ENCODE measurements at regions not wholly inside any gene's neighbourhood (a gene's known extent, or its start where the extent isn't known, plus 50 kb on each side); places are given as distances from the start of the nearest gene placed in this dataset.

DNA sequence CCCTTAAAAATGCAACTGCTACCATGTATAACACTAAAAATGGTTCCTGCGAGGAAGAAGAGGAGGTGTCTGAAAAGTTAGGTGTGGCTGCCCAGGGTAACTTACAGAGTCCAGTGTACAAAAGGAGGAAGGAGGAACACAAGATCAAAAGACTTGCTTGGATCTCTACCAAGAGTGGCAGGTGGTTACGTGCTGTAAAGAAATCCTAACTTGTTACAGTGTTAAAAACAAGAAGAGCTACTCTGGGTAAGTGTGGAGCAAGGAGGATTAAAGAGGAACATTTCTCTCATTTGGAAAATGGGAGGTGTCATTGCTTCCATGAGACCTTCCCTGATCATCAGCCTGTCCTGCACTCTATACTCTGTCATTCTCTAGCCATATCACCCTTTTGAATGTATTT, 242.0 kb downstream of the PTTG2 start:
- DNase-seq (ENCODE audit: low read depth): no peak
- no peak overlapping the region for H3K4me3 ChIP-seq (ENCODE audit: low read length)
- TF ChIP-seq, protein P1, sequence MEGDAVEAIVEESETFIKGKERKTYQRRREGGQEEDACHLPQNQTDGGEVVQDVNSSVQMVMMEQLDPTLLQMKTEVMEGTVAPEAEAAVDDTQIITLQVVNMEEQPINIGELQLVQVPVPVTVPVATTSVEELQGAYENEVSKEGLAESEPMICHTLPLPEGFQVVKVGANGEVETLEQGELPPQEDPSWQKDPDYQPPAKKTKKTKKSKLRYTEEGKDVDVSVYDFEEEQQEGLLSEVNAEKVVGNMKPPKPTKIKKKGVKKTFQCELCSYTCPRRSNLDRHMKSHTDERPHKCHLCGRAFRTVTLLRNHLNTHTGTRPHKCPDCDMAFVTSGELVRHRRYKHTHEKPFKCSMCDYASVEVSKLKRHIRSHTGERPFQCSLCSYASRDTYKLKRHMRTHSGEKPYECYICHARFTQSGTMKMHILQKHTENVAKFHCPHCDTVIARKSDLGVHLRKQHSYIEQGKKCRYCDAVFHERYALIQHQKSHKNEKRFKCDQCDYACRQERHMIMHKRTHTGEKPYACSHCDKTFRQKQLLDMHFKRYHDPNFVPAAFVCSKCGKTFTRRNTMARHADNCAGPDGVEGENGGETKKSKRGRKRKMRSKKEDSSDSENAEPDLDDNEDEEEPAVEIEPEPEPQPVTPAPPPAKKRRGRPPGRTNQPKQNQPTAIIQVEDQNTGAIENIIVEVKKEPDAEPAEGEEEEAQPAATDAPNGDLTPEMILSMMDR (conservative IDR thresholded peaks at IDR 0.05; ENCODE audit: low read length): no peak

DNA sequence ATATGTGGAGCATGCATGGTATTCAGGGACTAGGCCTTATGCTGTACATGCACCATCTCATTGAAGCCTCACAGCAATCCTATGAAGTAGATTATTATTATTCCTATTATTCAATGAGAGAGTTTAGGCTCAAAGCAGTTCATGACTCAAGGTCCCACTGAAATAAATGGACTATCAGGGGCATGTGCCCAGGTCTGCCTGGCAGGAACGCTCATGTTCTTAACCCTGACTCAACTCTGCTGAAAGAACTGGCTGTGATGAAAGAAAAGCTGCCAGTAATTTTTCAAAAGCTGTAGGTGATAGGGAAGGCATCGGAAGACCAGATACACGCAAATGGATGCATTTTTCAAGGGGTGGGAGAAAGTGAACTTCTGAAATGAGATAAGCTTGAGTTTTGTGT, 243.4 kb downstream of the PTTG2 start:
- TF ChIP-seq, protein P1 (conservative IDR thresholded peaks at IDR 0.05; ENCODE audit: low read length): no peak
- H3K4me3 ChIP-seq (ENCODE audit: low read length): no peak overlapping the region
- no peak for DNase-seq (ENCODE audit: low read depth)

DNA sequence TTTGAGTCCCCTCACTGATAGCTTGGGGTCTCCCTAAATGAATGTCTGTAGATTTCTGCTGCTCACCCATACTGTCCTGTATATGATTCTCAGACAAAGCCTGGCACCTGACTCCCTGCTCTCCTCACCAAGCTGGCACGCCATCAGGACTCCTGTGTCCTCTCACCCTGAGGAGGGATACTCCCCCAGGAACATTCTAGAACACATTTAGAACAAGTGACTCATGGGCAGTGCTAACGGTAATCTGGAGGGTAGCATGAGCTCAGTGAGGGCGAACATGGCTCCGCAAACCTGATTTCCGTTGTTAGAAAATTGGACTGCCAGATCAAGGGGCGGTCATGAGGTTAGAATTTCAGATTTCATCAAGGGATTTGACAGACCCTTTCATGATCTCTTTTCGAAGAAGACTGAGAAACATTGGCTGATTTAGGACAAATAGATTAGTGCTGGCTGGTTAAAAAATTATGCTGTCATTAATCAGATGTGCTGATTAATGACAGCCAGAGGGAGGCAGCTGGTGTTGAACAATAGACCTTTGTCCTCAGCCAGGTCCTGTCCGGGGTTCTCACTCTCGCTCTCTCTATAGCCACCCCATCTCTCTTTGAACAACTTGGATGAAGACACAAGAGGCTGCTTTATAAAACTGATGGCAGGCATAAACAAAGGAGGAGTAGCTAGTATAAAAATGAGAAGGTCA, 244.3 kb downstream of the PTTG2 start:
- TF ChIP-seq, protein P1 (conservative IDR thresholded peaks at IDR 0.05; ENCODE audit: low read length): no peak
- DNase-seq (ENCODE audit: low read depth): no peak

DNA sequence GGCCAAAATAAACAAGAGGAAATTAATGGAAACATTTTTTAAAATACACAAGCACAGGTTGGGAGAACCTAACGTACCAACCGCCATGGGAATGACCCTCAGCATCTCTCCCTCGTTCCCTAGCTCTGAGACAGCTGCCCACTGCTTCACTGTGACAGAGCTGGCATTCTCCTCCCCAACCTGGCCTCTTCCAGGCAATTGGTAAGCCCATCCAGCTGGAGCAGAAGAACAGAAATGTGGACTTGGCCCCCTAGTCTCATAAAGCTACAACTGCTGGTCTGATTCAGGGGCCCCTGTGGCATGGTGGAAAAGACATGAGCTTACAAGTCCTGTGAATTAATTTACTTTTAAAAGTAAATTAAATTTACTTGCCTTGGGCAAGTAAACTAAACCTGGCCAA, 245.1 kb downstream of the PTTG2 start:
- no peak overlapping the region for H3K4me3 ChIP-seq (ENCODE audit: low read length)
- TF ChIP-seq, protein P1 (conservative IDR thresholded peaks at IDR 0.05; ENCODE audit: low read length): no peak
- no peak for DNase-seq (ENCODE audit: low read depth)

More for the DNA sequence above, 244.3 kb downstream of the PTTG2 start:
- H3K4me3 ChIP-seq (ENCODE audit: low read length): no peak overlapping the region

DNA sequence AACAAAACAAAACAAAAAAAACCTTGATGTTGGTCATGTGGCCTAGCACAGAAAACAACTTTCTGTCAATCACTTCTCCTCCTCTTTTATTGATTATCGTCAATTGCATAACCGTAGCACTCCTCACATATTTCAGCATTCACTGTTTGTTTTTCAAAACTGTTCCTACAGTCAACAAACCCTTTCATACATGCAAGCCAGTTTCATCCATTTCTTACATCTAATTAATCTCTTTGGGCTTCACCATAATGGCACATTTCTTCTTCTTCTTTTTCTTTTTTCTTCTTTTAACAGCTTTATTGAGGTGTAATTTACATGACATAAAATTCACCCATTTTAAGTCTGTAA, 246.9 kb downstream of the PTTG2 start:
- TF ChIP-seq, protein P1 (conservative IDR thresholded peaks at IDR 0.05; ENCODE audit: low read length): no peak
- no peak overlapping the region for H3K4me3 ChIP-seq (ENCODE audit: low read length)
- DNase-seq (ENCODE audit: low read depth): no peak

DNA sequence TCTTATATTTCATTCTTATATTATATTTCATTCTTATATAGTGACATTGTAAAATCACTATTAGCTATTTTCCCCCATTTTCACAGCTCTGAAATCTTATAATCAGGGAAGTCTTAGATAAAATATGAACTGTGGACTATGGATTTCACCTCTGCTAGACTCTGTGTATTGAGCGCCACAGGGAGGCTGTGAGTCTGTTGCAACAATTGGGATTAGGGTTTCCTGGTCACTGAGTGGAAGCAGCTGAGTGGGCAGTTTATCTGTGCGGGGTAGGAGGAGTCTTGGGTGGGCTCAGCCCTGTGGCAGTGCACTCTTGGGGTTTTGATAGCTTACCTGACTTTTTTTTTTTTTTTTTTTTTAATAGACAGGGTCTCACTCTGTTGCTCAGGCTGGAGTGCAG, 249.5 kb downstream of the PTTG2 start:
- no peak overlapping the region for H3K4me3 ChIP-seq (ENCODE audit: low read length)
- DNase-seq (ENCODE audit: low read depth): no peak
- TF ChIP-seq, protein P1 (conservative IDR thresholded peaks at IDR 0.05; ENCODE audit: low read length): no peak

DNA sequence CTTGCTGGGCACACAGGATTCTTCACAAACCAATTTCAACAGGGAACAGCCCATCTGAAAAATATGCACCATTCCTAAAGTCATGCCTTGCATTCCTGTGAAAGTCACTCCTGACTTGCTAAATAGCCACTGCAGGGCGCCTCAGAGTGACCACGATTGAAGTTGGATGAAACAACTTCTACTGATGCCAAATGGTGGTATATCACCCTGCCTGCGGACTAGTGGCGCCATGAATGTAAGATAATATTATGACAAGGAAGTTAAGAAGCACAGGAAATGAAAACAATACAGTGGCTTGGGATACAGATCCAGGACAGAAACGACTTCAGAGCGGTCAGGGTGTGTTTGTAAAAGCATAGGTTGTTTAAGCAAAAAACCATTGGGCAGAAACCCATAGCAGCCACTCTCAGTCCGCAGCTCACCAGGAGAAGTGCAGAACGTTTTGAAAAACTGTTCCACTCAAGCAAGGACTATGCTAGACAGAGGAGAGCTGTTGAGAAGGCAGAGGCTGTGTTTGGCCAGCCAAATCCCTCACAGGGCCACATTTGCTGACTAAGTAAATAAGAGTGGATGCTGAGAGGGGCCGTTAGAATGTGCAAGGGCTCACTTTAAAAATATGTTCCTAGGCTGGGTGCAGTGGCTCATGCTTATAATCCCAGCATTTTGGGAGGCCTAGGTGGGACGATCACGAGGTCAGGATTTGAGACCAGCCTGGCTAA, 250.4 kb downstream of the PTTG2 start:
- no peak overlapping the region for H3K4me3 ChIP-seq (ENCODE audit: low read length)
- peak; percentile 60 for DNase-seq (ENCODE audit: low read depth)
- TF ChIP-seq, protein P1 (conservative IDR thresholded peaks at IDR 0.05; ENCODE audit: low read length): no peak

Measured in AG10803 (cell line).